Body of pancreas (tissue), 4 donors: ENCODE measurements at regions not wholly inside any gene's neighbourhood (a gene's known extent, or its start where the extent isn't known, plus 50 kb on each side); places are given as distances from the start of the nearest gene placed in this dataset.

Experiments used
- POLR2A ChIP-seq, 3 donors: fragments of 450-650 bp; IDR thresholded peaks; one replicate each; pipeline ENCODE4 v1.6.1; 2016; ENCODE audit warnings: antibody characterized with exemption in 3 of 3, mild to moderate bottlenecking in 2 of 3
- TF ChIP-seq, protein P1 (sequence below), 7 experiments: fragments of 450-650 bp in 4 of 7; fragments of 200-600 bp in 3 of 7; sonication (generic) in 3 of 7; IDR thresholded peaks; one replicate each; pipeline ENCODE4 v1.5.1; 2016 to 2019; ENCODE audit warnings: antibody characterized with exemption in 7 of 7

DNA sequence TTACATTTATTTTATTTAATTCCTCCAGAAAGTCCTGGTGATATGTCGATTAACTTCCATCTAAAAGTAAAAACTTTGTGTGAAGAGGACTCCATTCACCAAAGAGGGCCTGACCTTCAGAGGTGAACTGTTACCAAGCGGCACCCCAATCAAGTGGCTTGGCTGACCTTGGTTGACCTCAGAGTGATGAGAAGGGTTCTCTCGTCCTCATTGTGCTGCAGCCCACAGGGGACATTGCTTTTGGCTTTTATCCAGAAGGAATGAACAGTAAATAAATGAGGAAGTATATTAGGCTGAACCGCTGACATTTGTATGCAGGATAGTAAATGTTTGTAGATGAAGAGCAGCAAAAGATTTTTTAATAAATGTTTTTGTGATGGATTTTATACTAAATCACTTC lies 172.4 kb upstream of the MKI67 start:
- TF ChIP-seq POLR2A (IDR thresholded peaks at IDR 0.05), result no peak
- TF ChIP-seq, protein P1, sequence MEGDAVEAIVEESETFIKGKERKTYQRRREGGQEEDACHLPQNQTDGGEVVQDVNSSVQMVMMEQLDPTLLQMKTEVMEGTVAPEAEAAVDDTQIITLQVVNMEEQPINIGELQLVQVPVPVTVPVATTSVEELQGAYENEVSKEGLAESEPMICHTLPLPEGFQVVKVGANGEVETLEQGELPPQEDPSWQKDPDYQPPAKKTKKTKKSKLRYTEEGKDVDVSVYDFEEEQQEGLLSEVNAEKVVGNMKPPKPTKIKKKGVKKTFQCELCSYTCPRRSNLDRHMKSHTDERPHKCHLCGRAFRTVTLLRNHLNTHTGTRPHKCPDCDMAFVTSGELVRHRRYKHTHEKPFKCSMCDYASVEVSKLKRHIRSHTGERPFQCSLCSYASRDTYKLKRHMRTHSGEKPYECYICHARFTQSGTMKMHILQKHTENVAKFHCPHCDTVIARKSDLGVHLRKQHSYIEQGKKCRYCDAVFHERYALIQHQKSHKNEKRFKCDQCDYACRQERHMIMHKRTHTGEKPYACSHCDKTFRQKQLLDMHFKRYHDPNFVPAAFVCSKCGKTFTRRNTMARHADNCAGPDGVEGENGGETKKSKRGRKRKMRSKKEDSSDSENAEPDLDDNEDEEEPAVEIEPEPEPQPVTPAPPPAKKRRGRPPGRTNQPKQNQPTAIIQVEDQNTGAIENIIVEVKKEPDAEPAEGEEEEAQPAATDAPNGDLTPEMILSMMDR (IDR thresholded peaks at IDR 0.05), result no peak
